IMR-90 (cell line): ENCODE measurements at regions not wholly inside any gene's neighbourhood (a gene's known extent, or its start where the extent isn't known, plus 50 kb on each side); places are given as distances from the start of the nearest gene placed in this dataset.

Experiments used
- ATAC-seq: fragments of 200-7000 bp; cut with Tn5 transposase; 2 replicates; pipeline ENCODE4 v1.9.1; 2020; ENCODE audit warnings: low read depth, mild to moderate bottlenecking, moderate library complexity
- BruUV-seq: library from RNA; stranded (reverse); fragments of 400-500 nt; replicated peaks from 2 replicates; lab custom pipeline; 2021; lab: Mats Ljungman, UMichigan
- CTCF ChIA-PET: fragments of 300-600 bp; formaldehyde crosslinking; extraction: SDS; loops from one replicate; lab custom pipeline; 2021; ENCODE audit warnings: antibody characterized with exemption; lab: Yijun Ruan, JAX
- POLR2A ChIA-PET: fragments of 300-600 bp; sonication (Branson Sonifier 250); formaldehyde crosslinking; loops from one replicate; lab custom pipeline; 2022; ENCODE audit warnings: antibody characterized with exemption; ENCODE audit not compliant: unreplicated experiment; lab: Charles Lee
- DNase-seq: peaks from one replicate; pipeline ENCODE4 v3.0.0; 2013
- H2AFZ ChIP-seq: replicated peaks from 2 replicates; pipeline ENCODE3; 2013; ENCODE audit warnings: low read length, mild to moderate bottlenecking; ENCODE audit not compliant: poor library complexity
- H2AK5ac ChIP-seq: 2 replicates; pipeline ENCODE4 v1.6.1; 2013; ENCODE audit warnings: low read depth, low read length, inconsistent platforms
- H2AK9ac ChIP-seq: replicated peaks from 2 replicates; pipeline ENCODE3; 2013; ENCODE audit warnings: mild to moderate bottlenecking, low read depth, low read length, moderate library complexity; ENCODE audit not compliant: poor library complexity
- H2BK120ac ChIP-seq: 2 replicates; pipeline ENCODE4 v1.6.1; 2013; ENCODE audit warnings: low read depth, low read length, inconsistent platforms
- H2BK15ac ChIP-seq: 3 replicates; pipeline ENCODE4 v1.6.1; 2013; ENCODE audit warnings: low read depth, low read length, inconsistent platforms
- H2BK20ac ChIP-seq: 2 replicates; pipeline ENCODE4 v1.6.1; 2013; ENCODE audit warnings: low read depth, mild to moderate bottlenecking, inconsistent platforms, low read length, moderate library complexity
- H2BK5ac ChIP-seq: 2 replicates; pipeline ENCODE4 v1.6.1; 2013; ENCODE audit warnings: mild to moderate bottlenecking, low read depth, low read length, inconsistent platforms; ENCODE audit not compliant: poor library complexity, severe bottlenecking
- H3K14ac ChIP-seq: replicated peaks from 2 replicates; pipeline ENCODE4 v1.6.1; 2013; ENCODE audit warnings: low read depth, low read length, inconsistent platforms
- H3K18ac ChIP-seq: 2 replicates; pipeline ENCODE4 v1.6.1; 2013; ENCODE audit warnings: low read depth, low read length, control low read depth
- H3K23ac ChIP-seq: 2 replicates; pipeline ENCODE4 v1.6.1; 2013; ENCODE audit warnings: low read depth, low read length, inconsistent platforms
- H3K27ac ChIP-seq: 2 replicates; pipeline ENCODE4 v1.5.1; 2013; ENCODE audit warnings: mild to moderate bottlenecking, control low read depth, low read length; ENCODE audit not compliant: insufficient read depth
- H3K27me3 ChIP-seq: 2 replicates; pipeline ENCODE4 v1.6.1; 2013; ENCODE audit warnings: low read length; ENCODE audit not compliant: control insufficient read depth, insufficient read depth
- H3K36me3 ChIP-seq: 2 replicates; pipeline ENCODE4 v1.6.1; 2013; ENCODE audit warnings: low read length, mixed read lengths; ENCODE audit not compliant: control insufficient read depth, insufficient read depth
- H3K4ac ChIP-seq: 2 replicates; pipeline ENCODE4 v1.6.1; 2013; ENCODE audit warnings: low read depth, low read length, inconsistent platforms
- H3K4me1 ChIP-seq: 2 replicates; pipeline ENCODE4 v1.6.1; 2013; ENCODE audit warnings: low read length, mixed read lengths; ENCODE audit not compliant: control insufficient read depth, insufficient read depth
- H3K4me2 ChIP-seq: 2 replicates; pipeline ENCODE4 v1.6.1; 2013; ENCODE audit warnings: low read depth, mild to moderate bottlenecking, control low read depth, low read length, moderate library complexity
- H3K4me3 ChIP-seq: 2 replicates; pipeline ENCODE4 v1.5.1; 2013; ENCODE audit warnings: low read depth, mild to moderate bottlenecking, control low read depth, low read length, moderate library complexity; ENCODE audit not compliant: insufficient read depth
- H3K56ac ChIP-seq: 2 replicates; pipeline ENCODE4 v1.6.1; 2013; ENCODE audit warnings: low read length, inconsistent platforms; ENCODE audit not compliant: insufficient read depth; ENCODE audit errors: extremely low read depth
- H3K79me1 ChIP-seq, 2 experiments: 2 replicates each; pipeline ENCODE4 v1.6.1; 2013; ENCODE audit warnings: low read length in 2 of 2, inconsistent platforms in 1 of 2, low read depth in 1 of 2
- H3K9ac ChIP-seq: 2 replicates; pipeline ENCODE4 v1.6.1; 2013; ENCODE audit warnings: low read depth, low read length, control low read depth
- H3K9me1 ChIP-seq: 2 replicates; pipeline ENCODE4 v1.6.1; 2013; ENCODE audit warnings: low read length, inconsistent platforms; ENCODE audit not compliant: insufficient read depth
- H3K9me3 ChIP-seq: 2 replicates; pipeline ENCODE4 v1.6.1; 2013; ENCODE audit warnings: low read length; ENCODE audit not compliant: control insufficient read depth, insufficient read depth
- H4K20me1 ChIP-seq: 2 replicates; pipeline ENCODE4 v1.6.1; 2013; ENCODE audit warnings: low read length, inconsistent platforms; ENCODE audit not compliant: insufficient read depth
- H4K5ac ChIP-seq: 2 replicates; pipeline ENCODE4 v1.6.1; 2013; ENCODE audit warnings: mild to moderate bottlenecking, low read depth, low read length, control low read depth
- H4K8ac ChIP-seq, 2 experiments: 2 replicates each; pipeline ENCODE4 v1.6.1; 2013; ENCODE audit warnings: low read depth in 2 of 2, low read length in 2 of 2, control low read depth in 1 of 2, inconsistent platforms in 1 of 2
- H4K91ac ChIP-seq: 2 replicates; pipeline ENCODE4 v1.6.1; 2013; ENCODE audit warnings: low read depth, low read length, inconsistent platforms; ENCODE audit not compliant: insufficient read depth
- CHD1 ChIP-seq: IDR thresholded peaks from 2 replicates; pipeline ENCODE4 v1.6.1; 2012; ENCODE audit warnings: low read depth, low read length, improper control_type of control experiment
- CTCF ChIP-seq: conservative IDR thresholded peaks from 2 replicates; pipeline ENCODE4 v1.5.1; 2012; ENCODE audit warnings: mild to moderate bottlenecking, low read depth, low read length, improper control_type of control experiment
- MAZ ChIP-seq: IDR thresholded peaks from 2 replicates; pipeline ENCODE4 v1.6.1; 2012; ENCODE audit warnings: low read depth, mild to moderate bottlenecking, low read length, improper control_type of control experiment, moderate library complexity, borderline replicate concordance
- POLR2A ChIP-seq: IDR thresholded peaks from 2 replicates; pipeline ENCODE4 v1.6.1; 2012; ENCODE audit warnings: mild to moderate bottlenecking, low read depth, low read length
- RAD21 ChIP-seq: IDR thresholded peaks from 2 replicates; pipeline ENCODE4 v1.6.1; 2012; ENCODE audit warnings: low read length, improper control_type of control experiment
- RCOR1 ChIP-seq: IDR thresholded peaks from 2 replicates; pipeline ENCODE4 v1.6.1; 2012; ENCODE audit warnings: mild to moderate bottlenecking, low read length, improper control_type of control experiment; ENCODE audit not compliant: insufficient replicate concordance
- RFX5 ChIP-seq: IDR thresholded peaks from 2 replicates; pipeline ENCODE4 v1.8.0; 2012; ENCODE audit warnings: low read depth, mild to moderate bottlenecking, low read length, moderate library complexity
- SMC3 ChIP-seq: fragments of 150-350 bp; IDR thresholded peaks from 2 replicates; pipeline ENCODE4 v1.6.1; 2016; ENCODE audit warnings: low read depth, mild to moderate bottlenecking, antibody characterized with exemption, low read length, moderate library complexity
- WGBS, 2 experiments: methylation state at CpG; one replicate each; pipeline versions ENCODE4 v1.1.5 to v1.1.7; 2013; ENCODE audit warnings: missing lambda C conversion rate in 2 of 2; ENCODE audit not compliant: insufficient read length in 1 of 2; ENCODE audit errors: extremely low coverage in 2 of 2; 5-methylcytosine and 5-hydroxymethylcytosine counted together
- dilution Hi-C: fragments of 300-500 bp; cut with HindIII; formaldehyde crosslinking; loops from one replicate; pipeline ENCODE4 v1.14.3; 2018; ENCODE audit warnings: low sequenced_read_pairs; ENCODE audit not compliant: unreplicated experiment
- in situ Hi-C: fragments of 300-500 bp; cut with MboI; formaldehyde crosslinking; loops from 3 replicates; pipeline ENCODE4 v1.14.3; 2019; ENCODE audit warnings: low sequenced_read_pairs, inconsistent platforms, mixed read lengths
- intact Hi-C: fragments of 100-400 bp; cut with micrococcal nuclease; formaldehyde crosslinking; loops from 2 replicates; pipeline ENCODE4 v1.10.0; 2022

- no peak overlapping the region for H3K14ac ChIP-seq
- H2BK15ac ChIP-seq, result no peak overlapping the region
- in situ Hi-C loops (no loop called here), intact Hi-C loops (no loop called here), dilution Hi-C loops (no loop called here)
- H3K23ac ChIP-seq, result no peak overlapping the region
- DNase-seq (no peak), ATAC-seq (no peak)
- no peak overlapping the region for H2BK5ac ChIP-seq
- no TSS peak for BruUV-seq
- H3K4ac ChIP-seq, result no peak overlapping the region
- no peak overlapping the region for H3K18ac ChIP-seq
- H3K4me2 ChIP-seq, result no peak overlapping the region
- no peak overlapping the region for H4K91ac ChIP-seq
- no peak overlapping the region for H2BK20ac ChIP-seq
- H3K4me3 ChIP-seq, result no peak overlapping the region
- TF ChIP-seq POLR2A (no peak), RAD21 (no peak), CTCF (no peak), SMC3 (no peak), RFX5 (no peak), MAZ (no peak), RCOR1 (no peak), CHD1 (no peak)
- H2AK5ac ChIP-seq, result no peak overlapping the region
- no peak overlapping the region for H3K9ac ChIP-seq
- no peaks in the 10 kb centered on the region for H3K79me1 ChIP-seq
- H3K27ac ChIP-seq, result no peak overlapping the region
- H3K27me3 ChIP-seq, result no peaks in the 10 kb centered on the region
- no peak overlapping the region for H2BK120ac ChIP-seq
- H3K9me1 ChIP-seq, result no peaks in the 10 kb centered on the region
- H4K20me1 ChIP-seq, result no peaks in the 10 kb centered on the region
- 0% methylated on average over 1 of the region's 4 CpGs; no CpG with 5 or more reads in 1 of the 2 experiments for WGBS, 2 experiments
- H4K8ac ChIP-seq, result no peak overlapping the region
- H2AK9ac ChIP-seq, result no peak overlapping the region
- H3K56ac ChIP-seq, result no peak overlapping the region
- H4K5ac ChIP-seq, result no peak overlapping the region
- ChIA-PET POLR2A (no interaction called here), CTCF (no interaction called here)
- no peak overlapping the region for H2AFZ ChIP-seq
- H3K9me3 ChIP-seq, result no peaks in the 10 kb centered on the region
- H3K4me1 ChIP-seq, result no peaks in the 10 kb centered on the region
- H3K36me3 ChIP-seq, result no peaks in the 10 kb centered on the region
These were observed 52.4 kb upstream of the FICD start for GRCh38 chr12:108462686-108463085.
